GM19438 (cell line): ENCODE measurements at regions not wholly inside any gene's neighbourhood (a gene's known extent, or its start where the extent isn't known, plus 50 kb on each side); places are given as distances from the start of the nearest gene placed in this dataset.

Experiments
- ATAC-seq: cut with Tn5 transposase; IDR thresholded peaks from one replicate; pipeline ENCODE4 v1.9.1; 2021; ENCODE audit warnings: low read depth; ENCODE audit not compliant: unreplicated experiment

DNA sequence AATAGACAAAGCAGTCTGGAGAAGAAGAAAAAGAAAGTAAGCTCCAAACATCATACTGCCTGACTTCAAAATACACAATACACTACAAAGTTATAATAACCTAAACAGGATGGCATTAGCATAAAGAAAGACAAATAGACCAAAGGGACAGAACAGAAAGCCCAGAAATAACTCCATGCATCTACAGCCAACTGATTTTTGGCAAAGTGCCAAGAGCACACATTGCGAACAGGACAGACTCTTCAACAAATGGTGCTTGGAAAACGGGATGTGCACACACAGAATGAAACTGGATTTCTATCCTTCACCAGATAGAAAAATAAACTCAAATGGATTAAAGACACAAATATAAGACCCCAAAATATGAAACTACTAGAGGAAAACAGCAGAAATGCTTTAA is 66.6 kb upstream of the SPATA31E1 start:
- ATAC-seq = no peak

DNA sequence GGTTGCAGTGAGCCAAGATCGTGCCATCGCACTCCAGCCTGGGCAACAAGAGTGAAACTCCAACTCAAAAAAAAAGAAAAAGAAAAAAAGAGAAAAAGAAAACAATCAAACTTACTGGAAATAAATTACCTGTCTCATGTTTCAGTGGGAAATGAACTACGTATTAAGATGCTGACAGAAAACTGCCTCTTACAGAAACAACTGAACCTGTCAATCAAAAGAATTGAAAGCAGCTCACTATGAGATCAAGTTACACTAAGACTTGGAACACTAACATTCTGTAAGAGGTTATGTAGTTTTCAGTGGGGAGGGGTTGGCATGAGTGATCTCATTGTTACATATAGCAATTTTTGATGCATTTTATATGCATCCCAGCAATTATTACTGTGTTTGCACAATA is 64.4 kb upstream of the SPATA31E1 start:
- no peak for ATAC-seq

DNA sequence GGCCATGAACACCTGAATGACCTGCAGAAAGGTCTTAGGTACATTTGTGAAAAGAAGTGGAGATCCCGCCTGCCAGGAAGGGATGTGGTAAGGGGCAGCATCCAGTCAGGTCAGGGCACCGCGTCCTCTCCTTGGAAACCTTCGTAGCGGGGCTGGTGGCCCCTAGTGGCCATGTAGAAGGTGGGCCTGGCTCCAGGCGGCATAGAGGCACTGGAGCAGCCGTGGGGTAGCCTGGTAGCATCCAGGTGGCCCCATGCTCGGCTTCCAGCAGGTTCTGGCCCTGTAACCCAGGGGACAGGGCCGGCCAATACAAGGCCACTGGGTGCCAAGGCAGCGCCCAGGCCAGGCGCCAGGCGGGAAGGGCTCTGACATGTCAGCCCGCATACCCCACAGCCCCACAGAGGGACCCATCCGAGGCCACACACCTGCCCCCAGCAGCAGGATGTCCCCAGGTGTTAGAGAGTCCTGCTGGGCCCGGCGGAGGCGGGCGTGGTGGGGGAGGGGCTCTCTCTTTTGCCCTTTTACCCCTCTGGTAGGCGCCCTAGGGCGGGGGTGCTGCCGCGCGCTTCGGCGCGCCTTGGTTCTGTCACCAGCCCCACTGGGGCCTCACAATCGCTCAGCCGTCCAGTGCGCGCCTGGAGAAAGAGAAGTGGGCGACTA is 58.3 kb upstream of the SPATA31E1 start:
- ATAC-seq = no peak

DNA sequence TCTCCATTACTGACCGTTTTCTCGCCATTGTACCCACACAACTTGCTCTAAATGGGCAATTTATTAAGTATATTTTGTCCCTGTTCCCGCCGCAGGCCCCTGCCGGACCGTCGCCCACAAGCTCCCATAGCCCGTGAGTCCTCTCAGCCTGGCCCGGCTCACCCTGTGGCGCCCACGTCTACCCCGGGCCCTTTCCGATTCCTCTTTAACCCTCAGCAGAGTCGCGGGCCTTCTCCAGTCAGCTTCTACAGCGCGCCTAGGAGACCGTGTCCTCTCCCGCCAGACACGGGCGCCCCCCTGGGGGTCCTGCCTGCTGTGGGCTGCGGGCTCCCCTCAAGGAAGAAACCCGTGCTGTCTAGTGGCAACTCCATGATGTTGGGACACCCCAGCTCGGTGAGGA is 57.8 kb upstream of the SPATA31E1 start:
- no peak for ATAC-seq

DNA sequence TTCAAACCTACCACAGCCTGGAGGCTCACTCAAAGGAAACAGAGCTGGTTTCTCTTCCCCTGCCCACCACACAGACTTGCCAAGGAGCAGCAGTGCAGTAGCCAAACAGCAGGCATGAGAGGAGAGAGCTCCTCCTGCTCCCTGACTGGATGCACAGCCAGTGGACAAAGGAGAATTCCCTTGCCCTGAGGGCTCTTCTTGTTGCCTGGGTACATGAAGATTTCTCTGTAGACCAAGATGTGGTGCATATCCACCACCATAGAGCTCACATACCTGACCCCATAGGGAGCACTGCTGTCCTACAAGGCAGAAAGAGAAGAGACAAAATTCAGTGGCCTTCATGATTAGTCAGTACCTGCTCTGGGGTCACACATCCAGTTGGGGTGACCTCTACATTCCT is 56.3 kb upstream of the SPATA31E1 start:
- no peak for ATAC-seq

DNA sequence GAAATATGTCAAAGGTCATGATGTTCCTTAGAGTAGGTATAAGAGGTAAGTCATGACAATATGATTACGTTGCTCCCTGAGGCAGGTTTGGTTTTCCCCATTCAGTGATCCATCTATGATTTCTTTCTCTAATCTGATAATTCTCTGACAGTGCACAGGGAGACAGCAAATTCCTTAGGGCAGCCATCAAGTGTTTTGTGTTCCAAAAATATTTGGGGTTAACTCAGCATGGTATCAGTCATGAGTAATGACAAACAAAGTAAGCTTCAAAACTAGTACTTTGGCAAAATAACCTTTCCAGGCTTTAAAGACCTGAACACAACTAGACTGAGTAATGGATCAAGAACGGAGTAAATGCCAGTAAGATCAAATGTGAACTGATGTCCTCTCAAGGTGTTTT is 55.3 kb upstream of the SPATA31E1 start:
- no peak for ATAC-seq

DNA sequence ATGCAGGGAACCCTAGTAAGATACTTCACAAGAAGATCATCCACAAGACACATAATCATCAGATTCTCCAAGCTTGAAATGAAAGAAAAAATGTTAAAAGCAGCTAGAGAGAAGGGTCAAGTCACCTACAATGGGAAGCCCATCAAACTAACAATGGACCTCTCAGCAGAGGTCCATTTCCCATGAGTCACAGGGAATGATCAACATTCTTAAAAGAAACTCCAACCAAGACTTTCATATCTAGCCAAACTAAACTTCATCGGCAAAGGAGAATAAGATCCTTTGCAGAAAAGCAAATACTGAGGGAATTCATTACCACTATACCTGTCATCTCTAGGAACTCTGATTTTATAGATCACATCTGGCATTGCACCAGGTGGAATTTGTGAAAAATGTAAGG is 52.9 kb upstream of the SPATA31E1 start:
- no peak for ATAC-seq

DNA sequence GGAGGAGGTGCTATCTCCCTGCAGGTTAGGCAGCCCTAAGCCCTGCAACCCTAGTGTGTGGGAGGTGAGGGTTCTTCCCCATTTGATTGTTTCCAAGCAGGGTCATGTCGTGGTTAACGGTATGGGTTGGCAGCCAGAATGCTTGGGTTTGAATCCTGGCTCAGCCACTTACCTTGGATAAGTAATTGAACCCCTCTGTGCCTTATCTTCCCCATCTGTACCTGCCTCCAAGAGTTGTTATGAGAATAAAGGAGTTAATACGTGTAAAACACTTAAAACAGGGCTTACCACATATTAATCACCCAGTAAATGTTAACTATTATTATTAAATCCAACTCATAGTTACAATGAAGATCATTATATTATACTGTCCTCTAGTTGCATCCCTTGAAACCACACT is 52.2 kb upstream of the SPATA31E1 start:
- no peak for ATAC-seq

DNA sequence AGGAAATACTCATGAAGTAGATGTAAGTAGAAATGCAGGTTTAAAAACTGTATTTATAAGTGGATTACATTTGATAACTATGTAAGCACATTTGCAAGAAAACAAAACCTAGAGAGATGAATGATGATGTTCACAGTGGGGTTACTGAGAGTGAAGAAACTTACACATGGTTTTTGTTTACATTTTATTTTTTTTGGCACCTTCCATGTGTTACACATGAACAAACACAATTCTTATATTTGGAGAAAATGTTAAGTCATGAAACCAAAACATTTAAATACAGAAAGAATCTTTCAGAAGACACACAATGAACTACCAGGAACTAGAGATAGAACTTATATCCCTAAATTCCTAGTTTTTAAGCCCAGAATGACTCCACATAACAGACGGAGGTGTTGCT is 51.5 kb upstream of the SPATA31E1 start:
- ATAC-seq = no peak
